ENCODE measurements at regions not wholly inside any gene's neighbourhood (a gene's known extent, or its start where the extent isn't known, plus 50 kb on each side); places are given as distances from the start of the nearest gene placed in this dataset.

DNA sequence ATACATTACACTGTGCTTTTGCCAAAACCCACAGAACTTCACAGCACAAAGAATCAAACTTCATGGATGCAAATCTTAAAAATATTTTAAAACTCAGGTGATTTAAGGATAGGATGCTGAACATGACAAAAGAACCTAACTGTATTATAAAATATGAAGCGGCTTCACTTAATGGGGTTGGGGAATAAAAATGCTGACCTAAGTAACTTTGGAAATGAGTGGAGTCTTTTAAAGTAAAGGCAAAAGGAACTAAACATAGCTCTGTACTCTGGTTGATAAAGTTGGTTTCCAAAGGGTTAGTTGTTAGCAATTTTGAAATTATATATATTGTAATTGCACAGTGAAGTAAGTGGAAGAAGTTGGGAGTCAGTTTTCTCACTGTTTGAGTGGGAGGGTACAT is 111.5 kb upstream of the SYT1 start:
- no peak for TF ChIP-seq POLR2A (IDR thresholded peaks at IDR 0.05)
- TF ChIP-seq, protein P1, sequence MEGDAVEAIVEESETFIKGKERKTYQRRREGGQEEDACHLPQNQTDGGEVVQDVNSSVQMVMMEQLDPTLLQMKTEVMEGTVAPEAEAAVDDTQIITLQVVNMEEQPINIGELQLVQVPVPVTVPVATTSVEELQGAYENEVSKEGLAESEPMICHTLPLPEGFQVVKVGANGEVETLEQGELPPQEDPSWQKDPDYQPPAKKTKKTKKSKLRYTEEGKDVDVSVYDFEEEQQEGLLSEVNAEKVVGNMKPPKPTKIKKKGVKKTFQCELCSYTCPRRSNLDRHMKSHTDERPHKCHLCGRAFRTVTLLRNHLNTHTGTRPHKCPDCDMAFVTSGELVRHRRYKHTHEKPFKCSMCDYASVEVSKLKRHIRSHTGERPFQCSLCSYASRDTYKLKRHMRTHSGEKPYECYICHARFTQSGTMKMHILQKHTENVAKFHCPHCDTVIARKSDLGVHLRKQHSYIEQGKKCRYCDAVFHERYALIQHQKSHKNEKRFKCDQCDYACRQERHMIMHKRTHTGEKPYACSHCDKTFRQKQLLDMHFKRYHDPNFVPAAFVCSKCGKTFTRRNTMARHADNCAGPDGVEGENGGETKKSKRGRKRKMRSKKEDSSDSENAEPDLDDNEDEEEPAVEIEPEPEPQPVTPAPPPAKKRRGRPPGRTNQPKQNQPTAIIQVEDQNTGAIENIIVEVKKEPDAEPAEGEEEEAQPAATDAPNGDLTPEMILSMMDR (IDR thresholded peaks at IDR 0.05): no peak
